ENCODE measurements at regions not wholly inside any gene's neighbourhood (a gene's known extent, or its start where the extent isn't known, plus 50 kb on each side); places are given as distances from the start of the nearest gene placed in this dataset.

DNA sequence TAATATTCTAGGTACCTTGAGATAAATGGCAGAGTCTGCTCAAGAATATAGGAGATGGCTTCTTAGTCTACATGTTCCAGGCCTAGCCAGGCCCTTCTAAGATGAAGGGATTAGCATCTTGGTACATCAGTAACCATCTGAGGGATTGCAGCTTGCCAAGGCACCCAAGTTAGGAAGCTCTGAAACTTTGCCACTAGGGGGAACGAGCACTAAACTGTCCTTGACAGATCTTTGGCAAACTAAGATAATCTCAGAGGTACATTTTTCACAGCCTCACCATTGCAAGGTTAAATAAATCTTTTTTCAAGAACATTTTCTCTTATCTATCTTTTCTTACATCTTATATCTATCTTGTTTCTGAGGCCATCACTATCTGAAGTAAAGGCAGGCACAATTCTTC lies 351.2 kb downstream of the RAP2B start:
- TF ChIP-seq EZH2 (IDR thresholded peaks at IDR 0.05; ENCODE audit: borderline replicate concordance, low read depth, low read length, severe bottlenecking) = no peak
- TF ChIP-seq, protein P1, sequence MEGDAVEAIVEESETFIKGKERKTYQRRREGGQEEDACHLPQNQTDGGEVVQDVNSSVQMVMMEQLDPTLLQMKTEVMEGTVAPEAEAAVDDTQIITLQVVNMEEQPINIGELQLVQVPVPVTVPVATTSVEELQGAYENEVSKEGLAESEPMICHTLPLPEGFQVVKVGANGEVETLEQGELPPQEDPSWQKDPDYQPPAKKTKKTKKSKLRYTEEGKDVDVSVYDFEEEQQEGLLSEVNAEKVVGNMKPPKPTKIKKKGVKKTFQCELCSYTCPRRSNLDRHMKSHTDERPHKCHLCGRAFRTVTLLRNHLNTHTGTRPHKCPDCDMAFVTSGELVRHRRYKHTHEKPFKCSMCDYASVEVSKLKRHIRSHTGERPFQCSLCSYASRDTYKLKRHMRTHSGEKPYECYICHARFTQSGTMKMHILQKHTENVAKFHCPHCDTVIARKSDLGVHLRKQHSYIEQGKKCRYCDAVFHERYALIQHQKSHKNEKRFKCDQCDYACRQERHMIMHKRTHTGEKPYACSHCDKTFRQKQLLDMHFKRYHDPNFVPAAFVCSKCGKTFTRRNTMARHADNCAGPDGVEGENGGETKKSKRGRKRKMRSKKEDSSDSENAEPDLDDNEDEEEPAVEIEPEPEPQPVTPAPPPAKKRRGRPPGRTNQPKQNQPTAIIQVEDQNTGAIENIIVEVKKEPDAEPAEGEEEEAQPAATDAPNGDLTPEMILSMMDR (IDR thresholded peaks at IDR 0.05; ENCODE audit: borderline replicate concordance, extremely low read depth, low read length, poor library complexity, severe bottlenecking) = no peak
- no peaks in the 10 kb centered on the region for H3K79me2 ChIP-seq (ENCODE audit: insufficient read depth, low read length)

DNA sequence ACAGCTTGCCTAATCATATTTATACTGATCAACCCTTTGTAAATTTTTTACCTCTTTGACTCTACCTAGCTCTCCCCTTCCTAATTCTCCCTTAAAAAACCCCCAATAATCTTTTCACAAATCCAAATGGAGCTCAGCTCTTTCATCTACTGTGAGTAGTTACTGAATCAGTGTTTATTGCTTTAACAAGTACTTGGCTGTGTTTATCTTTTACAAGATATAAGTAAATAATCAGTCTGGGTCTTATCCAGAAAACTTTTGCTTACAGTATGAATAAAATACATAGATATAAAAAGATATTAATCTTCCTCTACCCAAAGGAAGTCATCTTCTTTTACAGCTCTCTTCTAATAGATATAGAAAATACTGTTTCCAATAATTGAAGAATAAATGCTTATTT lies 366.4 kb downstream of the RAP2B start:
- DNase-seq (no peak), ATAC-seq (ENCODE audit: insufficient read depth, low read depth) (no peak)
- Histone ChIP-seq H3K79me2 (ENCODE audit: insufficient read depth, low read length) (no peaks in the 10 kb centered on the region), H3K4me1 (ENCODE audit: insufficient read depth, low read length) (no peaks in the 10 kb centered on the region), H3K4me2 (ENCODE audit: insufficient read depth, low read length) (no peak overlapping the region), H4K20me1 (ENCODE audit: insufficient read depth, low read length) (no peaks in the 10 kb centered on the region), H3K36me3 (ENCODE audit: insufficient read depth, low read length) (no peaks in the 10 kb centered on the region), H3K9me3 (ENCODE audit: insufficient read depth, low read length, severe bottlenecking) (peaks cover 3% of the 10 kb centered on the region), H3K4me3 (ENCODE audit: low read depth in 1 of 2, low read length in 2 of 2) (no peak overlapping the region), H2AFZ (ENCODE audit: low read depth, low read length) (no peak overlapping the region), H3K27me3 (ENCODE audit: insufficient read depth, low read length, poor library complexity) (no peaks in the 10 kb centered on the region), H3K9ac (ENCODE audit: low read depth, low read length) (no peak overlapping the region), H3K27ac (ENCODE audit: low read length) (no peak overlapping the region)
- no peak for TF ChIP-seq EZH2 (IDR thresholded peaks at IDR 0.05; ENCODE audit: borderline replicate concordance, low read depth, low read length, severe bottlenecking)
- TF ChIP-seq, protein P1 (IDR thresholded peaks at IDR 0.05; ENCODE audit: borderline replicate concordance, extremely low read depth, low read length, poor library complexity, severe bottlenecking) = no peak

More for the DNA sequence above, 351.2 kb downstream of the RAP2B start:
- Histone ChIP-seq H3K27ac (ENCODE audit: low read length) (no peak overlapping the region), H3K9ac (ENCODE audit: low read depth, low read length) (no peak overlapping the region), H3K36me3 (ENCODE audit: insufficient read depth, low read length) (no peaks in the 10 kb centered on the region), H3K4me3 (ENCODE audit: low read depth in 1 of 2, low read length in 2 of 2) (no peak overlapping the region), H3K4me1 (ENCODE audit: insufficient read depth, low read length) (no peaks in the 10 kb centered on the region), H2AFZ (ENCODE audit: low read depth, low read length) (no peak overlapping the region), H3K9me3 (ENCODE audit: insufficient read depth, low read length, severe bottlenecking) (peaks cover 4% of the 10 kb centered on the region), H4K20me1 (ENCODE audit: insufficient read depth, low read length) (no peaks in the 10 kb centered on the region), H3K27me3 (ENCODE audit: insufficient read depth, low read length, poor library complexity) (no peaks in the 10 kb centered on the region), H3K4me2 (ENCODE audit: insufficient read depth, low read length) (no peak overlapping the region)
- ATAC-seq (ENCODE audit: insufficient read depth, low read depth) = no peak
- no peak for DNase-seq

DNA sequence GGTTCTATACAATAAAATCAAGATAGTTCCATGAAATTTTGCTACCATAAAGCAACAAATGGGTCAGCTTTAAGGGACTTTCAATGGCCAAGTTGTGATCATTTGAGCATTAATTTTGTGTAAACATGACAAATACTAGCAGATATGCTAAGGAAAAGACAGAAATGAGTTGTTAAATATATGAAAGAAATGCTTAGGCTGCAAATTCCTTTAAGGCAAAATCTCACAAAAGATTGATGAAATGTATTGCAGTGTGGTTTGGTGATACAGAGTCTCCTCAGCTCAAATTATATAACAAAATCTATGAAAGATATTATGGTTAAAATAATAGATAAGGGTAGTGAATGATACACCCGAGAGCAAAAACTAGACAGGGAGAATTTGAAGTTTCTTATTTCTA lies 377.2 kb downstream of the RAP2B start:
- Histone ChIP-seq H3K27me3 (ENCODE audit: insufficient read depth, low read length, poor library complexity) (no peaks in the 10 kb centered on the region), H3K9me3 (ENCODE audit: insufficient read depth, low read length, severe bottlenecking) (no peaks in the 10 kb centered on the region), H3K9ac (ENCODE audit: low read depth, low read length) (no peak overlapping the region), H3K79me2 (ENCODE audit: insufficient read depth, low read length) (no peaks in the 10 kb centered on the region), H3K36me3 (ENCODE audit: insufficient read depth, low read length) (no peaks in the 10 kb centered on the region), H3K4me1 (ENCODE audit: insufficient read depth, low read length) (no peaks in the 10 kb centered on the region), H2AFZ (ENCODE audit: low read depth, low read length) (no peak overlapping the region), H4K20me1 (ENCODE audit: insufficient read depth, low read length) (no peaks in the 10 kb centered on the region), H3K4me2 (ENCODE audit: insufficient read depth, low read length) (no peak overlapping the region), H3K4me3 (ENCODE audit: low read depth in 1 of 2, low read length in 2 of 2) (no peak overlapping the region), H3K27ac (ENCODE audit: low read length) (no peak overlapping the region)
- TF ChIP-seq, protein P1 (IDR thresholded peaks at IDR 0.05; ENCODE audit: borderline replicate concordance, extremely low read depth, low read length, poor library complexity, severe bottlenecking) = no peak
- no peak for TF ChIP-seq EZH2 (IDR thresholded peaks at IDR 0.05; ENCODE audit: borderline replicate concordance, low read depth, low read length, severe bottlenecking)
- no peak for DNase-seq
- ATAC-seq (ENCODE audit: insufficient read depth, low read depth) = no peak

DNA sequence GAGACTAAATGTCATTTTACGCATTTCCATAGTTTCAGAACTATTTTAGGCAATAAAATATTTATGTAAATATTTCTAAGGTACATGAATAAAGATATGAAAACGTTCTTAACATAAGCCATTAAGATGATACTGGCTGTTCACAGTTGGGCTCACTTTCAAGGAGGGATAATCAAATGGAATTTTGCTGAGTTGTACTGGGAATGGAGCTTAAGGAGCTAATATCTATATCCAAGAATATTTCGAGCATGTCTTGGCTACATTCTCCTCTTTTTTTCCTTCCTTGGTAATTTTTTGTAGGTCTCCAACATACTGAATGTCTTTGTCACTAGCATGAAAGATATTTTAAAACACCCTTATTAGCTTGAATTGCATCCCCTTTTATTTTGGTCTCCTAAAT lies 383.4 kb downstream of the RAP2B start:
- Histone ChIP-seq H2AFZ (ENCODE audit: low read depth, low read length) (no peak overlapping the region), H3K36me3 (ENCODE audit: insufficient read depth, low read length) (no peaks in the 10 kb centered on the region), H3K4me2 (ENCODE audit: insufficient read depth, low read length) (no peak overlapping the region), H3K27ac (ENCODE audit: low read length) (no peak overlapping the region), H4K20me1 (ENCODE audit: insufficient read depth, low read length) (no peaks in the 10 kb centered on the region), H3K9me3 (ENCODE audit: insufficient read depth, low read length, severe bottlenecking) (no peaks in the 10 kb centered on the region), H3K27me3 (ENCODE audit: insufficient read depth, low read length, poor library complexity) (no peaks in the 10 kb centered on the region), H3K9ac (ENCODE audit: low read depth, low read length) (no peak overlapping the region), H3K4me1 (ENCODE audit: insufficient read depth, low read length) (no peaks in the 10 kb centered on the region), H3K4me3 (ENCODE audit: low read depth in 1 of 2, low read length in 2 of 2) (no peak overlapping the region), H3K79me2 (ENCODE audit: insufficient read depth, low read length) (no peaks in the 10 kb centered on the region)
- TF ChIP-seq EZH2 (IDR thresholded peaks at IDR 0.05; ENCODE audit: borderline replicate concordance, low read depth, low read length, severe bottlenecking) = no peak
- TF ChIP-seq, protein P1 (IDR thresholded peaks at IDR 0.05; ENCODE audit: borderline replicate concordance, extremely low read depth, low read length, poor library complexity, severe bottlenecking) = no peak
- DNase-seq (no peak), ATAC-seq (ENCODE audit: insufficient read depth, low read depth) (no peak)
